ENCODE measurements at regions not wholly inside any gene's neighbourhood (a gene's known extent, or its start where the extent isn't known, plus 50 kb on each side); places are given as distances from the start of the nearest gene placed in this dataset.
A peak's percentile ranks its signal among the peaks of the same experiment; 100 is the strongest.

DNA sequence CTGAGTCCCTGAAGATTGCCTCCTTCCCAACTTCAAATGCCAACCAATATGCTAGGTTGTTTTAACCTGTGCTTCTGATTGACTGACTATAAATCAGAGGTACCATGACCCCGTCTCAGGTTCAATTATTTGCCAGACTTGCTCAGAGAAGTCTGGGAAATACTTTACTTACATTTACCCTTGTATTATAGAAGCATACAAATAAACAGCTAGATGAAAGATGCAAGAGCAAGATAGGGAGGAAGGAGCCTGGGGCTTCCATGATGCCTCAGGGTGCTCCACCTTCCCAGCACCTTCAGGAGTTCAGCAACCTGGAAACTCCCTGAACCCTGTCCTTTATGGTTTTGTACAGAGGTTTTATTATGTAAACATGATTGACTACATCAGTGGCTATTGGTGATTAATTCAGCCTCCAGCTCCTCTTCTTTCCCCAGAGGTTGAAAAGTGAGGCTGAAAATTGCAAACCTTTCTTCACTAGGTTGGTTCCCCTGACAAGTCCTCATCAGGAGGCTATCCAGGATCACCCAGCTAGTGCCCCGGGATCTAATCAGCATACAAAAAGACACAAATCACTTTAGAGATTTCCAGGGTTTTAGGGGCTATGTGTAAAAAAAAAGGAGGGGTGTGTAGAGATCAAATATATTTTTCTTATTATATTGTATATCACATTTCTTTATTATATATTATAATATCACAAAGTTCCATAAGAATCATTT lies 547.7 kb downstream of the EPM2A start:
- Mint-ChIP-seq H3K4me1 (ENCODE audit: low read depth) (no peaks in the 10 kb centered on the region), H3K27me3 (ENCODE audit: low read depth) (no peaks in the 10 kb centered on the region), H3K4me3 (no peak overlapping the region), H3K36me3 (ENCODE audit: insufficient read depth) (no peaks in the 10 kb centered on the region), H3K9me3 (no peaks in the 10 kb centered on the region)
- DNase-seq (no peak), ATAC-seq (no peak)

GRCh38 chr6:145189836-145190235 lies 545.5 kb downstream of the EPM2A start:
- DNase-seq (no peak), ATAC-seq (no peak)
- Mint-ChIP-seq H3K9me3 (no peaks in the 10 kb centered on the region), H3K27me3 (ENCODE audit: low read depth) (no peaks in the 10 kb centered on the region), H3K36me3 (ENCODE audit: insufficient read depth) (no peaks in the 10 kb centered on the region), H3K4me3 (no peak overlapping the region), H3K4me1 (ENCODE audit: low read depth) (no peaks in the 10 kb centered on the region)

DNA sequence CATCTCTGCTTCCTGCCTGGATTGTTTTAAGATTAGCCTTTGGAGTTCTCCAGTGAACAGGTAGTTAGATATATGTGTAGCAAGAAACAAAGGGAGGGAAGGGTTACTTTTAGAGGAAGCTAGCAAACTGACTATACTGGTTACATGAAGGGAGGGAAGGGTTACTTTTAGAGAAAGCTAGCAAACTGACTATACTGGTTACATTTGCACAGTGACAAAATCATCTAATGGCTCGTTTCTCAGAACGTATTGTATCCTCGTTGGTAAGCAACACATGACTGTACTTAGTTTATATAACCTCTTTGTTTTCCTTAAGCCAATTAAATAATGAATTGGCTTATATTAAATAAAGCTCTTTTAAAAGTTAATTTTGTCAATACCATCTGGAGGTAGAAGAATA lies 540.9 kb downstream of the EPM2A start:
- H3K4me1 Mint-ChIP-seq (ENCODE audit: low read depth) = no peaks in the 10 kb centered on the region
- H3K4me3 Mint-ChIP-seq = no peak overlapping the region
- no peaks in the 10 kb centered on the region for H3K36me3 Mint-ChIP-seq (ENCODE audit: insufficient read depth)
- no peaks in the 10 kb centered on the region for H3K27me3 Mint-ChIP-seq (ENCODE audit: low read depth)
- DNase-seq (no peak), ATAC-seq (no peak)
- H3K9me3 Mint-ChIP-seq = no peaks in the 10 kb centered on the region

GRCh38 chr6:145199961-145200360 lies 535.4 kb downstream of the EPM2A start:
- Mint-ChIP-seq H3K4me3 (no peak overlapping the region), H3K9me3 (no peaks in the 10 kb centered on the region), H3K36me3 (ENCODE audit: insufficient read depth) (no peaks in the 10 kb centered on the region), H3K4me1 (ENCODE audit: low read depth) (no peaks in the 10 kb centered on the region), H3K27me3 (ENCODE audit: low read depth) (peaks cover 2% of the 10 kb centered on the region)
- DNase-seq (no peak), ATAC-seq (no peak)

- H3K4me1 Mint-ChIP-seq (ENCODE audit: low read depth) = no peaks in the 10 kb centered on the region
- no peaks in the 10 kb centered on the region for H3K9me3 Mint-ChIP-seq
- H3K27me3 Mint-ChIP-seq (ENCODE audit: low read depth) = peaks cover 2% of the 10 kb centered on the region
- H3K4me3 Mint-ChIP-seq = no peak overlapping the region
- H3K36me3 Mint-ChIP-seq (ENCODE audit: insufficient read depth) = no peaks in the 10 kb centered on the region
- ATAC-seq = no peak
- no peak for DNase-seq
These were observed 531.0 kb downstream of the EPM2A start for GRCh38 chr6:145204301-145204700.

DNA sequence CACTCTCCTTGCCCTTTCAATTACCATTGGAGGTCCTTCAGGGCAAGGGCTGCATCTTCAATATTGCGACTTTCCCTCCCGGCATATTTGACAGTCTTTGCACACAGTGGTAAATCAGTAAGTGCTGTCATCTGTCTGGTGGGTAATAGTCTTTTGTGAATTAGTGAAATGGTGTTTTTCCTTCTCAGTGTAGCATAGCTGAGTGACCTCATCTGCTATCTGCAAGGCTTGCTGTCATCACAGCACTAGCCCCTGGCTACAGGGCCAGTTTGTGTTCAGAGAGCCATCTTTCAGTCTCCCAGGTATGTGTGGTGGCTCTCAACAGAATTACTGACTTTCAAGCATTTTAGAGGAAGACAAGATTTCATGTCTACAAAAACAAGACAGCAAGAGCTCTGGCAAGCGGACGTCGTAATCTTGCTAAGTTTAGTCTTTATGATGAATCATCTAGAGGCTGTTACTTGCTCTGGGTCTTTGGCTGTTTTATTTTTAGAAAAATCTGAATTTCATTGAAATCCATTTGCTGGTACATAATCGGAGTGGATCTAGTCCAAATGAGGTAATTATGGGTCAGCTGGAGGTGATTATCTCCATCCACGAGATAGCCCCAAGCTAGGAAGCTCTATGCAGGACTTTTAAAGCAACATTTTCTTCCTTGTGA lies 528.9 kb downstream of the EPM2A start:
- no peaks in the 10 kb centered on the region for H3K9me3 Mint-ChIP-seq
- H3K4me1 Mint-ChIP-seq (ENCODE audit: low read depth) = no peaks in the 10 kb centered on the region
- no peak overlapping the region for H3K4me3 Mint-ChIP-seq
- ATAC-seq = no peak
- DNase-seq = no peak
- H3K36me3 Mint-ChIP-seq (ENCODE audit: insufficient read depth) = no peaks in the 10 kb centered on the region
- peaks cover 2% of the 10 kb centered on the region for H3K27me3 Mint-ChIP-seq (ENCODE audit: low read depth)

- Mint-ChIP-seq H3K27me3 (ENCODE audit: low read depth) (no peaks in the 10 kb centered on the region), H3K9me3 (no peaks in the 10 kb centered on the region), H3K4me1 (ENCODE audit: low read depth) (peaks cover 4% of the 10 kb centered on the region), H3K4me3 (no peak overlapping the region), H3K36me3 (ENCODE audit: insufficient read depth) (no peaks in the 10 kb centered on the region)
- DNase-seq (no peak), ATAC-seq (no peak)
These were observed 526.8 kb downstream of the EPM2A start for GRCh38 chr6:145208474-145208873.

DNA sequence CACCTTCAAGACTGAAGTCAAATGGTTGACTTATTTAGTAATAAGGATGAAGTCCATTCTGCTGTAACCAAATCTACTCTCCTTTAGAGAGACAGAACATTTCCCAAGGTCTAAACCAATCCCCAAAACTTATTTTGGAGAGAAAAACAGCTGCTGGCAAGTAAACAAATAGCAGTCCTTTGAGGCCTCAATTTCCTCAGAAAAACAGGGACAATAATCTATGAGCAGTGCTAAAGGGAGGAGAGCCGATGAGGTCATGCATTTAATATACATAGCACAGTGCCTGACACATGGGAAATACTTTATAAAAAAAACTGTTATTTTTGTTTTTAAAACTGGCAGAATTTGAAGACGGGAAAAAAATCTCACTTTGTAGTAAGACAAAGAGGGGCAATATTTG lies 526.0 kb downstream of the EPM2A start:
- DNase-seq (no peak), ATAC-seq (no peak)
- Mint-ChIP-seq H3K9me3 (no peaks in the 10 kb centered on the region), H3K36me3 (ENCODE audit: insufficient read depth) (no peaks in the 10 kb centered on the region), H3K4me3 (no peak overlapping the region), H3K4me1 (ENCODE audit: low read depth) (peaks cover 6% of the 10 kb centered on the region), H3K27me3 (ENCODE audit: low read depth) (no peaks in the 10 kb centered on the region)

DNA sequence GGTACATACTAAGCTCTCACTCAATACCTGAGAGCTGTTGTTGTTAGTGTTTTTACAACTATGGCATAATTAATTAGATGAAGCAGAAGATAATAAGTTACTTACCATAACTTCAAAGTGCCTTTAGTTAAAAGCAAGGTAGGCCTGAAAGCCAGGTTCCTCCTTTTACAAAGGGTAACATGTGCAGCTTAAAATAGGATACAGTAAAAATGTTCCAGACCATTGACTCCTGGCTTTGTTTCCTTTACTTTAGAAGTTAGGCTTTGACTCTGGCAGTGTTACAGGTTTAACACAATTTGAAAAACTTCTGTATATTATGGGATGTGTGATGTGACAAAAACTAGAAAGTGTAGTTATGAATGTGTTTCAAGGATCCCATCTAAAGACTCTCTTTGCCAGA lies 522.5 kb downstream of the EPM2A start:
- no peak for ATAC-seq
- Mint-ChIP-seq H3K4me3 (no peak overlapping the region), H3K36me3 (ENCODE audit: insufficient read depth) (no peaks in the 10 kb centered on the region), H3K4me1 (ENCODE audit: low read depth) (peaks cover 6% of the 10 kb centered on the region), H3K27me3 (ENCODE audit: low read depth) (peaks cover 2% of the 10 kb centered on the region), H3K9me3 (no peaks in the 10 kb centered on the region)
- DNase-seq = no peak

DNA sequence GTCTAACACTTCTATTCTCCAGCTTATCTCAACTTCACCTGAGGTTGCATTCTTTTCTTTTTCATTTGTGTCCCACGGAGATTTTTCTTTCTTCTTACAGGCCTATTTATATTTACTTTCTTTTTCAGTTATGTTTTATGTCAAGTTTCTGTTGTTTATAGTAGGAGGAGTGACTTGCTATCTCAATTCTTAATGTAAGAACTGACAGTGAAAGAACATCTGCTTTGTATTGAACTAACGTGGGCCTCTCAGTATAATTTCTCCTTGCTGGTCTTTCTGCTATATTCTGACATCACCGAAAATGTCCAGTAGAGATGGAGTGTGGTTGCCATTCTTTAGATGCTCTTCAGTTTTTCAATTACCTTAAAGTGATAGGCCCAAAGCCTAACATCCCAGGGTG lies 521.7 kb downstream of the EPM2A start:
- Mint-ChIP-seq H3K4me3 (no peak overlapping the region), H3K9me3 (no peaks in the 10 kb centered on the region), H3K36me3 (ENCODE audit: insufficient read depth) (no peaks in the 10 kb centered on the region), H3K4me1 (ENCODE audit: low read depth) (peaks cover 6% of the 10 kb centered on the region), H3K27me3 (ENCODE audit: low read depth) (peaks cover 2% of the 10 kb centered on the region)
- ATAC-seq (peak in 1 of 2 donors; percentile 21), DNase-seq (no peak)

- DNase-seq (no peak), ATAC-seq (no peak)
- no peaks in the 10 kb centered on the region for H3K36me3 Mint-ChIP-seq (ENCODE audit: insufficient read depth)
- H3K4me3 Mint-ChIP-seq = no peak overlapping the region
- no peaks in the 10 kb centered on the region for H3K9me3 Mint-ChIP-seq
- H3K27me3 Mint-ChIP-seq (ENCODE audit: low read depth) = peaks cover 4% of the 10 kb centered on the region
- H3K4me1 Mint-ChIP-seq (ENCODE audit: low read depth) = peaks cover 6% of the 10 kb centered on the region
These were observed 520.8 kb downstream of the EPM2A start for GRCh38 chr6:145214570-145214969.

DNA sequence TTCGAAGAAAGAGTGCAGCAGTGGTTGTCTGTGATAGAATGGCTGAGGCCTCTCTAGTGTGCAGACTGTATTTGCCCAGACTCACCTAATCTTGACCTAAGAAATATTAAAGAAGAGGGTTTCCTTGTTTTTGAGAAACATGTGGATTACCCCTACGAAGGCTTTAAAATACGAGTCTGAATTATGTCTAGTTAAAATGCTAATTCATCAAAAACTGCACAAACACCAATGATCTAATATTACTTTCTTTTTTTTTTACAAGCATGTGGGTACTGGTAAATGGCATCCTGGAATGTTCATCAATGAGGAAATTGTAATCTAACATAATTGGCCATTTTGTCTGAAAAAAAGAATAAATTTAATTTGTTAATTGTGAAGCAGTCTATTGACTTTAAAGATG lies 510.9 kb downstream of the EPM2A start:
- no peak for DNase-seq
- Mint-ChIP-seq H3K36me3 (ENCODE audit: insufficient read depth) (no peaks in the 10 kb centered on the region), H3K4me3 (no peak overlapping the region), H3K4me1 (ENCODE audit: low read depth) (no peaks in the 10 kb centered on the region), H3K27me3 (ENCODE audit: low read depth) (peaks cover 5% of the 10 kb centered on the region), H3K9me3 (no peaks in the 10 kb centered on the region)
- ATAC-seq = no peak

- H3K36me3 Mint-ChIP-seq (ENCODE audit: insufficient read depth) = no peaks in the 10 kb centered on the region
- DNase-seq (no peak), ATAC-seq (no peak)
- no peaks in the 10 kb centered on the region for H3K4me1 Mint-ChIP-seq (ENCODE audit: low read depth)
- no peaks in the 10 kb centered on the region for H3K9me3 Mint-ChIP-seq
- peaks cover 4% of the 10 kb centered on the region for H3K27me3 Mint-ChIP-seq (ENCODE audit: low read depth)
- H3K4me3 Mint-ChIP-seq = no peak overlapping the region
These were observed 509.8 kb downstream of the EPM2A start for GRCh38 chr6:145225500-145225899.

DNA sequence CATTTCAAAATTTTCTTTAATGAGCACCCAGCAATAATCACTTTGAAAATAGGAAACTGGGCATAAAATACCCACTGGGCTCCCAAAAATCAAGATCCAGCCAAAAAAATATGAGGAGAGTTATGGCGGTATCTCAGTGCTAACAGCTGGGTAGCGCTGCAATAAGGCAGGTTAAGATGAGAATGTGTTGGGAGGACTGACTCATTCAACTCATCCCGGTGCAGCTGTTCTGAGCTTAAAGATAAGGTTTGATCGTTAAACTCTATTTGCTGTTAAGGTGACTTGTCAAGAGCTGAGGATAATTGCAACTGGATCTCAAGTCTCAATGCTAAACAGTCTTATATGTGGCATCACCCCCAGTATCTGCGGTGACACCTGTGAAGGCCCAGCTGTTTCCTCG lies 507.7 kb downstream of the EPM2A start:
- Mint-ChIP-seq H3K9me3 (no peaks in the 10 kb centered on the region), H3K4me3 (no peak overlapping the region), H3K36me3 (ENCODE audit: insufficient read depth) (no peaks in the 10 kb centered on the region), H3K27me3 (ENCODE audit: low read depth) (peaks cover 6% of the 10 kb centered on the region), H3K4me1 (ENCODE audit: low read depth) (no peaks in the 10 kb centered on the region)
- no peak for DNase-seq
- no peak for ATAC-seq

DNA sequence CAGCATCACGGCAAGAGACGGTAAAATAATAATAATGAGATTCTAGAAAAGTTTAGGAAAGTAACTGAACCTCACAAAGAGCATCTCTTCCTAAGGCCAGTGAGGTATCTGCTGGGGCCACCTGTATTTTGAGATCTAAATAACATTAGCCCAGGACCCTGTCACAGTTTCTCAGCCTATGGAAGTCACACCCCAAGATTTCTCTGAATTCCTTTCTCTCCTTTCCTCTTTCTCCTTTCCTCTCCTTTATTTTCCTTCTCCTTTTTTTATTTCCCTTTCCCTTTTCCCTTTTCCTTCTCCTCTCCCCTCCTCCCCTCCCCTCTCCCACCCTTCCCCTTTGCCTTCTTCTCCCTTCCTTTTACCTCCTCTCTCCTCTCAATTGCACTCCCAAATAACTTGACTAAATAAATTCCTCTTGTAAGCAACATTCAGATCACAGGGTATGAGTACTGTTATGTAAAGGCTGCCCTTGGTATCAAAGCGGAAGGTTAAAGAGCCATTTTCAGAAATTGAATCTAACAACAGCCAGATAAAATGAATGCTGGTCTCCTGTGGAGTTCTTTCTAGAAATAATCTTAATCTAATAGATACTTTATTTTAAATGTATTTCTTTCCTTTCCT lies 506.2 kb downstream of the EPM2A start:
- H3K4me3 Mint-ChIP-seq = no peak overlapping the region
- DNase-seq (no peak), ATAC-seq (no peak)
- peaks cover 7% of the 10 kb centered on the region for H3K27me3 Mint-ChIP-seq (ENCODE audit: low read depth)
- H3K4me1 Mint-ChIP-seq (ENCODE audit: low read depth) = no peaks in the 10 kb centered on the region
- no peaks in the 10 kb centered on the region for H3K36me3 Mint-ChIP-seq (ENCODE audit: insufficient read depth)
- H3K9me3 Mint-ChIP-seq = peaks cover 5% of the 10 kb centered on the region

All from activated T-cell treated with anti-CD3 and anti-CD28 coated beads, Interleukin-2, amount 50 U/mL, for 4 hours (primary cell).